Hepatocyte (in vitro differentiated cells): ENCODE measurements at regions not wholly inside any gene's neighbourhood (a gene's known extent, or its start where the extent isn't known, plus 50 kb on each side); places are given as distances from the start of the nearest gene placed in this dataset.

Source experiments
- EZH2 ChIP-seq: fragments of 200-600 bp; sonication (generic); IDR thresholded peaks from 2 replicates; pipeline ENCODE4 v1.6.1; 2016; ENCODE audit warnings: antibody characterized with exemption, mild to moderate bottlenecking, borderline replicate concordance
- EZH2phosphoT487 ChIP-seq: fragments of 200-600 bp; sonication (generic); IDR thresholded peaks from one replicate; pipeline ENCODE4 v1.6.1; 2018; ENCODE audit warnings: antibody characterized with exemption, mild to moderate bottlenecking, low read depth, moderate library complexity; ENCODE audit not compliant: unreplicated experiment, severe bottlenecking
- TF ChIP-seq, protein P1 (sequence below): fragments of 200-600 bp; sonication (generic); IDR thresholded peaks from 2 replicates; pipeline ENCODE4 v1.5.1; 2016; ENCODE audit warnings: antibody characterized with exemption, mild to moderate bottlenecking; ENCODE audit not compliant: poor library complexity

DNA sequence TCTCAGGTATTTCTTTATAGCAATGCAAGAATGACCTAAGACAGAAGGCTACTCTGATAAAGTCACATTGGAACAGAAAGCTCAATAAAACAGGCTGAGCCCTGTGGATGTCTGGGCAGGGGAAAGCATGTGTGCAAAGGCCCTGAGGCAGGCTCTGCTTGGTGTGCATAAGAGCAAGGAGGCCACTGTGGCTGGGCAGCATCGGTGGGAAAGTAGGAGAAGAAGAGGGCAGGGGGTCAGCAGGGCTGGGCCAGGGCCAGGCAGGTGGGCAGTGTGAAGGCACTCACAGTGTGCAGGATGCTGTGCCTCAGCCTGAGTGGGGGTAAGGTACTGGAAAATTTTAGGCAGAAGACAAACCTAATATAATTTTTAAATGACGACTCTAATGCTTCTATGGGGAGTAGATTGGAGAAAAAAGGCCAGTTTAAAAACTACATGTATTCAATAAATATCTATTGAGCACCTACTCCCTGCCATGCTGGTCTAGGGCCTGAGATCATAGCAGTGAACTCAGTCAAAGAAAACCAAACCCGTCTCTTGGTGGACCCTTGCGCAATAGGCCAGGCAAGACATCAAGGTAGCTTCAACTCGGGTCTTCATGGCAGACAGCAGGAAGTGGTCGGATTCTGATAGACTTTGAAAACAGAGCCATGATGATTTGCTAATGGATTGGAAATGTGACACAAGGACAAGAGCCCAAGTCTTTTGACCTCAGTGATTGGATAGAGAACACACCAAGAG lies 572.3 kb downstream of the TCERG1L start:
- TF ChIP-seq, protein P1, sequence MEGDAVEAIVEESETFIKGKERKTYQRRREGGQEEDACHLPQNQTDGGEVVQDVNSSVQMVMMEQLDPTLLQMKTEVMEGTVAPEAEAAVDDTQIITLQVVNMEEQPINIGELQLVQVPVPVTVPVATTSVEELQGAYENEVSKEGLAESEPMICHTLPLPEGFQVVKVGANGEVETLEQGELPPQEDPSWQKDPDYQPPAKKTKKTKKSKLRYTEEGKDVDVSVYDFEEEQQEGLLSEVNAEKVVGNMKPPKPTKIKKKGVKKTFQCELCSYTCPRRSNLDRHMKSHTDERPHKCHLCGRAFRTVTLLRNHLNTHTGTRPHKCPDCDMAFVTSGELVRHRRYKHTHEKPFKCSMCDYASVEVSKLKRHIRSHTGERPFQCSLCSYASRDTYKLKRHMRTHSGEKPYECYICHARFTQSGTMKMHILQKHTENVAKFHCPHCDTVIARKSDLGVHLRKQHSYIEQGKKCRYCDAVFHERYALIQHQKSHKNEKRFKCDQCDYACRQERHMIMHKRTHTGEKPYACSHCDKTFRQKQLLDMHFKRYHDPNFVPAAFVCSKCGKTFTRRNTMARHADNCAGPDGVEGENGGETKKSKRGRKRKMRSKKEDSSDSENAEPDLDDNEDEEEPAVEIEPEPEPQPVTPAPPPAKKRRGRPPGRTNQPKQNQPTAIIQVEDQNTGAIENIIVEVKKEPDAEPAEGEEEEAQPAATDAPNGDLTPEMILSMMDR = no peak
- no peak for TF ChIP-seq EZH2
- no peak for TF ChIP-seq EZH2phosphoT487
